ENCODE measurements at regions not wholly inside any gene's neighbourhood (a gene's known extent, or its start where the extent isn't known, plus 50 kb on each side); places are given as distances from the start of the nearest gene placed in this dataset.

DNA sequence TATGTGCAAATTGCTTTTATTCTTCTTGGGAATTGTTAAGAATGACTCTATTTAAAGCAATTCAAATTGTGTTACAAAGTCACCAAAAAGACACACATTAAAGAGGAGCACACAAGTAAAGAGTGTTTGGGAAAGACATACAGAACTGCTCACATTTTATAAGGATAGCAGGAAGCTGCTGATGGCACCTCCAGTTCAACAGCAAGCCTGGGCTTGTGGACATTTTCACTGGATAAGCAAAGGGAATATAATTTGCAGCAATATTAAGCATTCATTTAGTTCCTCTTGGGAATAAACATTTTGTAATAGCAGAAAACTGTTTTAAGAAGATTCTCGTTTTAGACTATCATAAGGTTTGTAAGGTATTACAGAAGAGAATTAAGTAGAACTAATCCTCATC lies 1271.9 kb downstream of the ZPLD1 start:
- Histone ChIP-seq H2AFZ (ENCODE audit: low read depth, low read length) (no peak overlapping the region), H3K27ac (ENCODE audit: low read length) (no peak overlapping the region), H4K20me1 (ENCODE audit: insufficient read depth) (no peaks in the 10 kb centered on the region), H3F3A (ENCODE audit: insufficient read depth, low read length, poor library complexity, severe bottlenecking) (no peaks in the 10 kb centered on the region), H3K9me2 (ENCODE audit: insufficient read depth, low read length) (no peaks in the 10 kb centered on the region), H3K79me2 (replicated peaks; ENCODE audit: insufficient read depth, low read length) (no peaks in the 10 kb centered on the region), H3K9ac (ENCODE audit: low read length) (no peak overlapping the region), H3K36me3 (ENCODE audit: insufficient read depth, low read length) (no peaks in the 10 kb centered on the region), H3K27me3 (ENCODE audit: insufficient read depth, low read depth, low read length) (no peaks in the 10 kb centered on the region), H3K4me3 (ENCODE audit: low read length) (no peak overlapping the region), H3K4me2 (ENCODE audit: low read length) (no peak overlapping the region), H3K9me3 (ENCODE audit: low read length) (no peaks in the 10 kb centered on the region)
- TF ChIP-seq EP300 (conservative IDR thresholded peaks at IDR 0.05; ENCODE audit: poor library complexity, severe bottlenecking) (no peak), RAD21 (conservative IDR thresholded peaks at IDR 0.05) (no peak), SMC3 (conservative IDR thresholded peaks at IDR 0.05; ENCODE audit: poor library complexity) (no peak), POLR2AphosphoS5 (IDR thresholded peaks at IDR 0.05) (no peak)
- TF ChIP-seq, protein P1, sequence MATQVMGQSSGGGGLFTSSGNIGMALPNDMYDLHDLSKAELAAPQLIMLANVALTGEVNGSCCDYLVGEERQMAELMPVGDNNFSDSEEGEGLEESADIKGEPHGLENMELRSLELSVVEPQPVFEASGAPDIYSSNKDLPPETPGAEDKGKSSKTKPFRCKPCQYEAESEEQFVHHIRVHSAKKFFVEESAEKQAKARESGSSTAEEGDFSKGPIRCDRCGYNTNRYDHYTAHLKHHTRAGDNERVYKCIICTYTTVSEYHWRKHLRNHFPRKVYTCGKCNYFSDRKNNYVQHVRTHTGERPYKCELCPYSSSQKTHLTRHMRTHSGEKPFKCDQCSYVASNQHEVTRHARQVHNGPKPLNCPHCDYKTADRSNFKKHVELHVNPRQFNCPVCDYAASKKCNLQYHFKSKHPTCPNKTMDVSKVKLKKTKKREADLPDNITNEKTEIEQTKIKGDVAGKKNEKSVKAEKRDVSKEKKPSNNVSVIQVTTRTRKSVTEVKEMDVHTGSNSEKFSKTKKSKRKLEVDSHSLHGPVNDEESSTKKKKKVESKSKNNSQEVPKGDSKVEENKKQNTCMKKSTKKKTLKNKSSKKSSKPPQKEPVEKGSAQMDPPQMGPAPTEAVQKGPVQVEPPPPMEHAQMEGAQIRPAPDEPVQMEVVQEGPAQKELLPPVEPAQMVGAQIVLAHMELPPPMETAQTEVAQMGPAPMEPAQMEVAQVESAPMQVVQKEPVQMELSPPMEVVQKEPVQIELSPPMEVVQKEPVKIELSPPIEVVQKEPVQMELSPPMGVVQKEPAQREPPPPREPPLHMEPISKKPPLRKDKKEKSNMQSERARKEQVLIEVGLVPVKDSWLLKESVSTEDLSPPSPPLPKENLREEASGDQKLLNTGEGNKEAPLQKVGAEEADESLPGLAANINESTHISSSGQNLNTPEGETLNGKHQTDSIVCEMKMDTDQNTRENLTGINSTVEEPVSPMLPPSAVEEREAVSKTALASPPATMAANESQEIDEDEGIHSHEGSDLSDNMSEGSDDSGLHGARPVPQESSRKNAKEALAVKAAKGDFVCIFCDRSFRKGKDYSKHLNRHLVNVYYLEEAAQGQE (IDR thresholded peaks at IDR 0.05; ENCODE audit: borderline replicate concordance): no peak

DNA sequence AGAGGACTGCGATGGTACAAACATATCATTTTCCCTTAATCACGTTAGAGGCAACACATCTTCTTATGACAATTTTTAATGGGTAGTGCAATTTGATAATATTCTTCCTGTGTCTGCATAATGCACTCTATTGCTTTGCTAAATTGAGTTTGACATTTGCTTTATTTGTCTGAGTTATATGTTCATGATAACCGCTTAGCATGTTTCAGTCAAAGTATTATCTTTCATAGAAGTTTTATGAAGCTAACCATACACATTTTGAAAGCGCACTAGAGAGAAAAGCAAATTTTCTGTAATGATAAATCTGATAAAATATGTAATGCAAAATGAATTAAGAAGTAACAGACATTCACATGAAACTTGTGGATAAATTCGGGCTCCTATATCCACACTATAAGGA lies 1276.9 kb downstream of the ZPLD1 start:
- H3K36me3 ChIP-seq (ENCODE audit: insufficient read depth, low read length): no peaks in the 10 kb centered on the region
- H3K9me2 ChIP-seq (ENCODE audit: insufficient read depth, low read length): no peaks in the 10 kb centered on the region
- H3F3A ChIP-seq (ENCODE audit: insufficient read depth, low read length, poor library complexity, severe bottlenecking): no peaks in the 10 kb centered on the region
- H3K9me3 ChIP-seq (ENCODE audit: low read length): no peaks in the 10 kb centered on the region
- H3K27ac ChIP-seq (ENCODE audit: low read length): no peak overlapping the region
- no peak overlapping the region for H3K4me2 ChIP-seq (ENCODE audit: low read length)
- no peaks in the 10 kb centered on the region for H3K79me2 ChIP-seq (replicated peaks; ENCODE audit: insufficient read depth, low read length)
- H3K9ac ChIP-seq (ENCODE audit: low read length): no peak overlapping the region
- TF ChIP-seq, protein P2, sequence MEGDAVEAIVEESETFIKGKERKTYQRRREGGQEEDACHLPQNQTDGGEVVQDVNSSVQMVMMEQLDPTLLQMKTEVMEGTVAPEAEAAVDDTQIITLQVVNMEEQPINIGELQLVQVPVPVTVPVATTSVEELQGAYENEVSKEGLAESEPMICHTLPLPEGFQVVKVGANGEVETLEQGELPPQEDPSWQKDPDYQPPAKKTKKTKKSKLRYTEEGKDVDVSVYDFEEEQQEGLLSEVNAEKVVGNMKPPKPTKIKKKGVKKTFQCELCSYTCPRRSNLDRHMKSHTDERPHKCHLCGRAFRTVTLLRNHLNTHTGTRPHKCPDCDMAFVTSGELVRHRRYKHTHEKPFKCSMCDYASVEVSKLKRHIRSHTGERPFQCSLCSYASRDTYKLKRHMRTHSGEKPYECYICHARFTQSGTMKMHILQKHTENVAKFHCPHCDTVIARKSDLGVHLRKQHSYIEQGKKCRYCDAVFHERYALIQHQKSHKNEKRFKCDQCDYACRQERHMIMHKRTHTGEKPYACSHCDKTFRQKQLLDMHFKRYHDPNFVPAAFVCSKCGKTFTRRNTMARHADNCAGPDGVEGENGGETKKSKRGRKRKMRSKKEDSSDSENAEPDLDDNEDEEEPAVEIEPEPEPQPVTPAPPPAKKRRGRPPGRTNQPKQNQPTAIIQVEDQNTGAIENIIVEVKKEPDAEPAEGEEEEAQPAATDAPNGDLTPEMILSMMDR (IDR thresholded peaks at IDR 0.05; ENCODE audit: poor library complexity, severe bottlenecking): no peak
- no peak for TF ChIP-seq TAF1 (IDR thresholded peaks at IDR 0.05; ENCODE audit: low read depth)
- no peak for TF ChIP-seq RAD21 (conservative IDR thresholded peaks at IDR 0.05)
- TF ChIP-seq SMC3 (conservative IDR thresholded peaks at IDR 0.05; ENCODE audit: poor library complexity): no peak
- TF ChIP-seq EP300 (conservative IDR thresholded peaks at IDR 0.05; ENCODE audit: poor library complexity, severe bottlenecking): no peak
- no peak for TF ChIP-seq POLR2AphosphoS5 (IDR thresholded peaks at IDR 0.05)
- no peak for TF ChIP-seq EZH2 (IDR thresholded peaks at IDR 0.05; ENCODE audit: borderline replicate concordance, insufficient read depth, low read length, poor library complexity, severe bottlenecking)
- TF ChIP-seq MXI1 (conservative IDR thresholded peaks at IDR 0.05; ENCODE audit: poor library complexity, severe bottlenecking): no peak
- TF ChIP-seq, protein P1 (IDR thresholded peaks at IDR 0.05; ENCODE audit: borderline replicate concordance): no peak
- no peak overlapping the region for H3K4me3 ChIP-seq (ENCODE audit: low read length)
- no peak overlapping the region for H2AFZ ChIP-seq (ENCODE audit: low read depth, low read length)
- no peaks in the 10 kb centered on the region for H3K27me3 ChIP-seq (ENCODE audit: insufficient read depth, low read depth, low read length)
- no peaks in the 10 kb centered on the region for H4K20me1 ChIP-seq (ENCODE audit: insufficient read depth)
